ENCODE measurements at regions not wholly inside any gene's neighbourhood (a gene's known extent, or its start where the extent isn't known, plus 50 kb on each side); places are given as distances from the start of the nearest gene placed in this dataset.

DNA sequence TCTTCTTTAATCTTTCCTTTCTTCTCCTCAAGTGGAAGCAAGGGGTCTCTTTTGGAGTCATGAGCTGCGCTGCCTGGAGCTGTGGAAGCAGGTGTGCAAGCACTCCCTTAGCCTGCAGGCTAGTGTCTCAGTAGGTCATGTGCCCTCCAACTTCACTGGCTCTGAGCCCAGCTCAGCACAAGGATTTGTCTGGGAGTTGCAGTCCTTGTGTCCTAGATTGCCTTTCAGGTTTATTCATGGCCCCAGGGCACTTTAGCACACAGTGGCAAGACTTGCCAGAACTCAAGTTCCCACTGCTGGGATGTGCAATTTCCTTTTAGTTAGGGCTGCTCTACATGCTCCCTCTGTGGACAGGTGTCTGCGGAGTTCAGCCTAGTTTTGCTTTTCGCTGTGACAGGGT, 211.7 kb downstream of the LIG4 start:
- DNase-seq = no peak
- H2AK5ac ChIP-seq (ENCODE audit: insufficient read length, low read length) = no peak overlapping the region
- H3K27ac ChIP-seq (ENCODE audit: insufficient read length, low read depth, low read length) = no peak overlapping the region
- no peak overlapping the region for H2AFZ ChIP-seq (ENCODE audit: low read length)
- no peak overlapping the region for H2BK15ac ChIP-seq (ENCODE audit: low read depth, low read length)
- no peak overlapping the region for H2BK20ac ChIP-seq (ENCODE audit: low read depth, low read length, poor library complexity, severe bottlenecking)
- H3K79me1 ChIP-seq (ENCODE audit: insufficient read depth, low read depth, low read length, poor library complexity, severe bottlenecking) = no peaks in the 10 kb centered on the region
- no peaks in the 10 kb centered on the region for H4K20me1 ChIP-seq (ENCODE audit: control insufficient read depth, insufficient read depth, insufficient read length)
- H3K4me1 ChIP-seq (ENCODE audit: insufficient read depth, low read length) = no peaks in the 10 kb centered on the region
- no peaks in the 10 kb centered on the region for H3K27me3 Mint-ChIP-seq (ENCODE audit: low read depth)
- no peak overlapping the region for H2BK120ac ChIP-seq (ENCODE audit: low read depth, low read length, poor library complexity, severe bottlenecking)
- no peak overlapping the region for H4K8ac ChIP-seq (replicated peaks; ENCODE audit: insufficient read length, low read depth, low read length)
- no peak overlapping the region for H2BK5ac ChIP-seq (ENCODE audit: insufficient read length, low read length)
- H3K14ac ChIP-seq (ENCODE audit: insufficient read depth, low read length) = no peak overlapping the region
- H3K56ac ChIP-seq (ENCODE audit: insufficient read length, low read depth, low read length) = no peak overlapping the region
- H3K23me2 ChIP-seq (ENCODE audit: insufficient read length, low read depth, low read length, poor library complexity, severe bottlenecking) = no peaks in the 10 kb centered on the region
- H3K4ac ChIP-seq (ENCODE audit: low read depth, low read length) = no peak overlapping the region
- peaks cover 0 to 3% (median 2%) of the 10 kb centered on the region in 3 experiments; a peak in 2 of 7 replicates for H3K36me3 Mint-ChIP-seq (ENCODE audit: insufficient read depth in 1 of 3, low read depth in 3 of 3)
- no peak overlapping the region for H3K9ac ChIP-seq (ENCODE audit: extremely low read depth, insufficient read length, low read length)
- no peak overlapping the region for H3K4me3 Mint-ChIP-seq
- no peak overlapping the region for H3K18ac ChIP-seq (ENCODE audit: insufficient read length, low read depth, low read length)
- H3K4me2 ChIP-seq (ENCODE audit: insufficient read depth, insufficient read length, low read length) = no peak overlapping the region
- H3K27ac Mint-ChIP-seq = no peak overlapping the region
- H3K27me3 ChIP-seq (ENCODE audit: insufficient read depth, low read length) = no peaks in the 10 kb centered on the region
- no peaks in the 10 kb centered on the region for H3K79me2 ChIP-seq (ENCODE audit: insufficient read depth, low read length)
- peaks cover 7 to 19% of the 10 kb centered on the region in 2 experiments; a peak in 2 of 4 replicates for H3K4me1 Mint-ChIP-seq
- H3K9me3 ChIP-seq (ENCODE audit: control insufficient read depth, low read depth, low read length) = no peaks in the 10 kb centered on the region
- H4K91ac ChIP-seq (ENCODE audit: insufficient read length, low read depth, low read length) = no peak overlapping the region
- no CpG with 5 or more reads among the region's 3 CpGs for WGBS (ENCODE audit: extremely low coverage, insufficient read length, low lambda C conversion rate)
- H3K9me3 Mint-ChIP-seq = peaks cover 0 to 8% of the 10 kb centered on the region in 2 experiments; a peak in 1 of 5 replicates
- no peak overlapping the region for H3T11ph ChIP-seq (ENCODE audit: low read length)
- H4K5ac ChIP-seq (ENCODE audit: insufficient read length, low read depth, low read length) = no peak overlapping the region
- TF ChIP-seq, protein P1, sequence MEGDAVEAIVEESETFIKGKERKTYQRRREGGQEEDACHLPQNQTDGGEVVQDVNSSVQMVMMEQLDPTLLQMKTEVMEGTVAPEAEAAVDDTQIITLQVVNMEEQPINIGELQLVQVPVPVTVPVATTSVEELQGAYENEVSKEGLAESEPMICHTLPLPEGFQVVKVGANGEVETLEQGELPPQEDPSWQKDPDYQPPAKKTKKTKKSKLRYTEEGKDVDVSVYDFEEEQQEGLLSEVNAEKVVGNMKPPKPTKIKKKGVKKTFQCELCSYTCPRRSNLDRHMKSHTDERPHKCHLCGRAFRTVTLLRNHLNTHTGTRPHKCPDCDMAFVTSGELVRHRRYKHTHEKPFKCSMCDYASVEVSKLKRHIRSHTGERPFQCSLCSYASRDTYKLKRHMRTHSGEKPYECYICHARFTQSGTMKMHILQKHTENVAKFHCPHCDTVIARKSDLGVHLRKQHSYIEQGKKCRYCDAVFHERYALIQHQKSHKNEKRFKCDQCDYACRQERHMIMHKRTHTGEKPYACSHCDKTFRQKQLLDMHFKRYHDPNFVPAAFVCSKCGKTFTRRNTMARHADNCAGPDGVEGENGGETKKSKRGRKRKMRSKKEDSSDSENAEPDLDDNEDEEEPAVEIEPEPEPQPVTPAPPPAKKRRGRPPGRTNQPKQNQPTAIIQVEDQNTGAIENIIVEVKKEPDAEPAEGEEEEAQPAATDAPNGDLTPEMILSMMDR (conservative IDR thresholded peaks at IDR 0.05) = no peak
- no peak overlapping the region for H3K23ac ChIP-seq (ENCODE audit: insufficient read length, low read depth, low read length)
- H2BK12ac ChIP-seq (ENCODE audit: insufficient read length, low read depth, low read length) = no peak overlapping the region

Data from H9 (cell line).